Heart right ventricle (tissue), 16 donors: ENCODE measurements at regions not wholly inside any gene's neighbourhood (a gene's known extent, or its start where the extent isn't known, plus 50 kb on each side); places are given as distances from the start of the nearest gene placed in this dataset.
"Not testable (repeated sequence)": the region's sequence is repeated elsewhere in the genome, so short reads cannot be mapped to it uniquely, and the experiment has no call there.

ENCODE experiments used
- ATAC-seq, 8 donors: fragments of 200-7000 bp; cut with Tn5 transposase; one replicate each; pipeline ENCODE4 v1.9.1; 2020; ENCODE audit warnings: mild to moderate bottlenecking in 8 of 8, moderate library complexity in 8 of 8, moderate number of reproducible peaks in 1 of 8
- DNase-seq, 2 donors: peaks; one replicate each; pipeline ENCODE4 v3.0.0-alpha.2; 2020
- H3K27ac ChIP-seq, 10 donors: fragments of 200-600 bp; sonication (generic) in 2 of 10; one replicate each; pipeline versions ENCODE4 v1.5.0 to v1.8.0; 2020 to 2022; ENCODE audit warnings: mild to moderate bottlenecking in 3 of 10
- H3K27me3 ChIP-seq, 7 donors: fragments of 200-600 bp; one replicate each; pipeline ENCODE4 v1.8.0; 2021 to 2022; ENCODE audit warnings: mild to moderate bottlenecking in 2 of 7
- H3K36me3 ChIP-seq, 9 donors: fragments of 200-600 bp; sonication (generic) in 1 of 9; one replicate each; pipeline versions ENCODE4 v1.5.0 to v1.8.0; 2020 to 2022; ENCODE audit warnings: mild to moderate bottlenecking in 2 of 9
- H3K4me1 ChIP-seq, 9 donors: fragments of 200-600 bp; sonication (generic) in 1 of 9; one replicate each; pipeline versions ENCODE4 v1.5.0 to v1.8.0; 2020 to 2022; ENCODE audit warnings: mild to moderate bottlenecking in 4 of 9
- H3K4me3 ChIP-seq, 10 donors: fragments of 200-600 bp; sonication (generic) in 2 of 10; one replicate each; pipeline versions ENCODE4 v1.5.0 to v1.8.0; 2020 to 2022; ENCODE audit warnings: mild to moderate bottlenecking in 7 of 10, moderate library complexity in 2 of 10
- H3K9me3 ChIP-seq, 11 donors: fragments of 200-600 bp in 10 of 11; sonication (generic) in 2 of 11; one replicate each; pipeline versions ENCODE4 v1.5.0 to v1.8.0; 2013 to 2022; ENCODE audit warnings: mild to moderate bottlenecking in 2 of 11, control low read depth in 1 of 11, moderate library complexity in 1 of 11
- CTCF ChIP-seq, 9 donors: fragments of 200-600 bp; sonication (generic) in 2 of 9; IDR thresholded peaks; one replicate each; pipeline versions ENCODE4 v1.5.0 to v1.8.0; 2021 to 2022; ENCODE audit warnings: antibody characterized with exemption in 9 of 9, mild to moderate bottlenecking in 5 of 9, moderate library complexity in 1 of 9
- WGBS, 2 donors: extraction: QIAGEN DNeasy Blood & Tissue Kit; methylation state at CpG; one replicate each; pipeline ENCODE4 v1.1.7; 2013; ENCODE audit warnings: inconsistent platforms in 1 of 2; 5-methylcytosine and 5-hydroxymethylcytosine counted together
- intact Hi-C, 10 donors: fragments of 100-400 bp; cut with DNase I; formaldehyde crosslinking; loops; one replicate each; pipeline versions ENCODE4 v1.11.1 to v1.14.2; 2022
- donor health status: Arrhythmogenic right ventricular cardiomyopathy.
- donor health status: ischemic (EF 13 %, LVEDD 7.1; RV severe dilation, severe dysfunction).
- donor health status: healthy with polysubstance abuse.
- donor health status: DM: no; HTN: yes; CAD: no.
- donor health status: DM: no; HTN: no; CAD: no.
- donor health status: ischemic (EF 25% LVEDD 6.9; RV normal size, moderate dysfunction).
- donor health status: ischemic (EF 25% LVEDD 5.7; RV mildly dilated, moderate dysfunction).
- donor health status: healthy.
- donor health status: DM: yes; HTN: yes; CAD: no.
- donor health status: Ischemic cardiomyopathy.
- donor health status: ischemic (EF 35%, LVEDD 5.7; RV mildly dilated, moderate dysfunction).
- donor health status: nonischemic (EF 11% LVEDD 7.7; RV severe dilation, severe dysfunction).
- donor health status: DM: yes; HTN: yes; CAD: no.
- donor health status: PGD.
- donor health status: ischemic (EF 29% LVEDD 5.4; RV normal size, mild dysfunction).
- donor health status: nonischemic (EF 23%, LVEDD 6.1; RV moderate dilation, normal function).

DNA sequence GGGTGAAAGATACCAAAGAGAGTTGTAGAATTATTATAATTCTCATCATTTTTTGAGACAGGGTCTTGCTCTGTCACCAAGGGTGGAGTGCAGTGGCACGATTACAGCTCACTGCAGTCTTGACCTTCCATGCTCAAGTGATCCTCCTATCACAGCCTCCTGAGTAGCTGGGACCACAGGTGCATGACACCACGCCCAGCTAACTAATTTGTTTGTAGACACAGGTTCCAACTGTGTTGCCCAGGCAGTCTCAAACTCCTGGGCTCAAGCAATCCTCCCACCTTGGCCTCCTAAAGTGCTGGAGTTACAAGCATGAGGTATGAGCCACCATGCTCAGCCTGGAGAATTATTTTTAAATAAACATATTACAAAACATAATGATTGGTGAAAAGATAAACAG, 92.8 kb upstream of the MSH6 start:
- Histone ChIP-seq H3K27me3 (no peaks in the 10 kb centered on the region), H3K27ac (no peak overlapping the region), H3K4me3 (no peak overlapping the region), H3K4me1 (peaks cover 0 to 13% (median 0%) of the 10 kb centered on the region in 9 donors), H3K36me3 (no peaks in the 10 kb centered on the region), H3K9me3 (peaks cover 0 to 12% (median 0%) of the 10 kb centered on the region in 11 donors)
- ATAC-seq = no peak
- no peak for DNase-seq
- intact Hi-C loops = no loop called here
- TF ChIP-seq CTCF (IDR thresholded peaks at IDR 0.05) = no peak
- 89 to 91% methylated on average over 2 of the region's 2 CpGs for WGBS, 2 donors

DNA sequence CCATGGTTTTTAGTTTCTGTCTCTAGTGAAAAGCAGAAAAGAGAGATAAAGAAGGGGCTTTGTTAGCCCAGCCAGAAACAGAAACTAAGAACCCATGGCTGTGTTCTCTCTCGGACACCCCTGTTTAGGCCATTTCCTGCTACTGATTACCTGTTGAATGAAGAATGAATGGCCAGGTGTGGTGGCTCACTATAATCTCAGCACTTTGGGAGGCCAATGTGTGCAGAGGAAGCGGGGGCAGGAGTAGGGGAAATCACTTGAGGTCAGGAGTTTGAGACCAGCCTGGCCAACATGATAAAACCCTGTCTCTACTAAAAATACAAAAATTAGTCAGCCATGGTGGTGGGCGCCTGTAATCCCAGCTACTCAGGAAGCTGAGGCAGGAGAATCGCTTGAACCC, 93.8 kb upstream of the MSH6 start:
- ATAC-seq, intact Hi-C loops, H3K27me3 ChIP-seq, H3K4me3 ChIP-seq, DNase-seq, H3K36me3 ChIP-seq: not testable (repeated sequence)
- peak overlapping the region in 1 of 10 donors; percentile 44 for H3K27ac ChIP-seq
- peaks cover 0 to 13% (median 0%) of the 10 kb centered on the region in 9 donors for H3K4me1 ChIP-seq
- WGBS, 2 donors = 79 to 81% methylated on average over 4 of the region's 4 CpGs
- H3K9me3 ChIP-seq = peaks cover 0 to 12% (median 0%) of the 10 kb centered on the region in 11 donors

DNA sequence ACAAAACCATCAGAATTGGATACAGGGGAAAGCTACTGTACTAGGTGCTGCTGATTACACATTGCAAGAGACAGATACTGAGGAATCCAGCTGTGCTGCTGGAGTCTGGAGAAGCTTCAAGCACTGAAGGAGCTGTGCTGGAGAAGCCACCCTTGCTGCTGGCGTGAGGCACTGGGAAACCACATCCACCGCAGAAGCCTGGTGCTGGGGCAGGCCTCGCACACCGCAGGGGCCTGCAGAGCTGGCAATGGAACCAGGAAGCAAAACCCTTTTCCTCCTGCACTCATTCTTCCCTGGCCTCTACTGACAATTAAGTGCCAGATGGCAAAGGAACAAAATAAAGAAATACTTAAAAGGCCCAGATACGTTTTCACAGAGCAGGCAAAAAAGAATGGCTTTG, 94.4 kb upstream of the MSH6 start:
- Histone ChIP-seq H3K4me1 (peaks cover 0 to 13% (median 0%) of the 10 kb centered on the region in 9 donors), H3K9me3 (peaks cover 0 to 12% (median 0%) of the 10 kb centered on the region in 11 donors), H3K27ac (no peak overlapping the region), H3K4me3 (no peak overlapping the region), H3K27me3 (no peaks in the 10 kb centered on the region), H3K36me3 (no peaks in the 10 kb centered on the region)
- intact Hi-C loops = no loop called here
- DNase-seq (no peak), ATAC-seq (no peak)
- WGBS, 2 donors = 69 to 73% methylated on average over 5 of the region's 5 CpGs
- no peak for TF ChIP-seq CTCF (IDR thresholded peaks at IDR 0.05)

DNA sequence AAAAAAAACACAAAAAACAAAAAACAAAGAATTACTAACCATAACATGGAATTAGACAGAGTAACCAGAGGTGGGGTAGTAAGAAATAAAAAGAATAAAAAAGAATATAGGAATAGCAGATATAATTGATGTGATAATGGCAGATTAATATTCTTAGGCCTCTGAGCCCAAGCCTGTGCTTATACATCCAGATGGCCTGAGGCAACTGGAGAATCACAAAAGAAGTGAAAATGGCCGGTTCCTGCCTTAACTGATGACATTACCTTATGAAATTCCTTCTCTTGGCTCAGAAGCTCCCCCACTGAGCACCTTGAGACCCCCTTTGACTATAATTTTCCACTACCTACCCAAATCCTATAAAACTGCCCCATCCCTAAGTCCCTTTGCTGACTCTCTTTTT, 95.1 kb upstream of the MSH6 start:
- peaks cover 0 to 13% (median 0%) of the 10 kb centered on the region in 9 donors for H3K4me1 ChIP-seq
- H3K36me3 ChIP-seq = no peaks in the 10 kb centered on the region
- no peak for TF ChIP-seq CTCF (IDR thresholded peaks at IDR 0.05)
- DNase-seq (no peak), ATAC-seq (no peak)
- H3K27ac ChIP-seq = no peak overlapping the region
- 89 to 94% methylated on average over 1 of the region's 1 CpG for WGBS, 2 donors
- intact Hi-C loops = no loop called here
- no peak overlapping the region for H3K4me3 ChIP-seq
- H3K27me3 ChIP-seq = no peaks in the 10 kb centered on the region
- peaks cover 0 to 12% (median 0%) of the 10 kb centered on the region in 11 donors for H3K9me3 ChIP-seq

- Histone ChIP-seq H3K36me3 (no peaks in the 10 kb centered on the region), H3K9me3 (peaks cover 0 to 12% (median 0%) of the 10 kb centered on the region in 11 donors), H3K27me3 (no peaks in the 10 kb centered on the region), H3K4me3 (no peak overlapping the region), H3K27ac (no peak overlapping the region), H3K4me1 (peaks cover 0 to 13% (median 0%) of the 10 kb centered on the region in 9 donors)
- intact Hi-C loops = no loop called here
- ATAC-seq (no peak), DNase-seq (no peak)
- WGBS, 2 donors = 81 to 84% methylated on average over 5 of the region's 5 CpGs
- TF ChIP-seq CTCF (IDR thresholded peaks at IDR 0.05) = no peak
Observed at GRCh38 chr2:47686018-47686417, 96.9 kb upstream of the MSH6 start.
